ENCODE measurements at regions not wholly inside any gene's neighbourhood (a gene's known extent, or its start where the extent isn't known, plus 50 kb on each side); places are given as distances from the start of the nearest gene placed in this dataset.

- no peak for TF ChIP-seq NFXL1 (IDR thresholded peaks at IDR 0.05; ENCODE audit: borderline replicate concordance)
- TF ChIP-seq ZNF217 (IDR thresholded peaks at IDR 0.05) = no peak
- no peak for TF ChIP-seq SIX5 (IDR thresholded peaks at IDR 0.05; ENCODE audit: low read depth, low read length, severe bottlenecking)
Measured at GRCh38 chr2:189327879-189328847, 113.1 kb upstream of the WDR75 start (continued).

GRCh38 chr2:189328848-189329245 lies 112.4 kb upstream of the WDR75 start:
- Histone ChIP-seq H3K27ac (ENCODE audit: control insufficient read depth, insufficient read depth) (no peak overlapping the region), H3K4me2 (ENCODE audit: control insufficient read depth, insufficient read depth) (no peak overlapping the region), H3K4me3 (no peak overlapping the region), H3K27me3 (replicated peaks in 1 of 2; ENCODE audit: control insufficient read depth in 2 of 2, insufficient read depth in 2 of 2, low read length in 1 of 2) (no peaks in the 10 kb centered on the region), H3K9ac (ENCODE audit: control insufficient read depth, insufficient read depth, low read length) (no peak overlapping the region), H3K4me1 (ENCODE audit: control insufficient read depth, insufficient read depth, low read length) (no peaks in the 10 kb centered on the region), H4K20me1 (ENCODE audit: control insufficient read depth, insufficient read depth) (no peaks in the 10 kb centered on the region), H2AFZ (ENCODE audit: control insufficient read depth, low read depth, low read length) (no peak overlapping the region), H3K79me2 (ENCODE audit: control insufficient read depth, insufficient read depth, low read length) (no peaks in the 10 kb centered on the region), H3K36me3 (ENCODE audit: control insufficient read depth in 2 of 2, insufficient read depth in 2 of 2, low read length in 1 of 2) (no peaks in the 10 kb centered on the region), H3K9me3 (replicated peaks; ENCODE audit: control insufficient read depth, insufficient read depth, low read length) (no peaks in the 10 kb centered on the region)
- ChIA-PET SMC1A (ENCODE audit: uncharacterized antibody, unreplicated experiment) (no interaction called here), RAD21 (ENCODE audit: unreplicated experiment) (no interaction called here), CTCF (interaction anchor here (1.1 kb wide), 1 partner anchor 20 kb away, joined by 4 read pairs; no protein-coding TSS in a partner anchor), POLR2A (no interaction called here)
- no TSS peak for BruUV-seq (replicated peaks)
- in situ Hi-C loops (cut with MboI) = no loop called here
- ATAC-seq (no peak), FAIRE-seq (no peak), DNase-seq (ENCODE audit: low read depth, low spot score) (no peak)
- intact Hi-C loops (cut with micrococcal nuclease; ENCODE audit: unreplicated experiment) = no loop called here
- WGBS (ENCODE audit: insufficient coverage, insufficient replicate concordance, low lambda C conversion rate, missing lambda C conversion rate) = 0% methylated on average over 2 of the region's 2 CpGs
- TF ChIP-seq TARDBP (IDR thresholded peaks at IDR 0.05; ENCODE audit: borderline replicate concordance) (no peak), HSF1 (IDR thresholded peaks at IDR 0.05; ENCODE audit: low read depth, low read length) (no peak), JUNB (IDR thresholded peaks at IDR 0.05) (no peak), CEBPB (IDR thresholded peaks at IDR 0.05; ENCODE audit: borderline replicate concordance in 1 of 2, low read depth in 2 of 2, low read length in 2 of 2) (no peak), YBX1 (IDR thresholded peaks at IDR 0.05) (no peak), PRDM15 (CRISPR knock-in tag; IDR thresholded peaks at IDR 0.05) (no peak), LARP7 (IDR thresholded peaks at IDR 0.05) (no peak), RELB (IDR thresholded peaks at IDR 0.05; ENCODE audit: low read depth) (no peak), MEF2B (IDR thresholded peaks at IDR 0.05; ENCODE audit: partially characterized antibody, poor library complexity, severe bottlenecking) (no peak), FOXM1 (IDR thresholded peaks at IDR 0.05; ENCODE audit: low read depth, low read length) (no peak), IKZF1 (conservative IDR thresholded peaks at IDR 0.05) (no peak), NR2C2 (IDR thresholded peaks at IDR 0.05; ENCODE audit: borderline replicate concordance, control insufficient read depth, insufficient read length, low read depth) (no peak), CHD1 (IDR thresholded peaks at IDR 0.05; ENCODE audit: low read depth, low read length) (no peak)

Data from GM12878 (cell line).